NCI-H2107 treated with DMSO at 0.1 percent for 48 hours (cell line): ENCODE measurements at regions not wholly inside any gene's neighbourhood (a gene's known extent, or its start where the extent isn't known, plus 50 kb on each side); places are given as distances from the start of the nearest gene placed in this dataset.
"Not testable (repeated sequence)": the region's sequence is repeated elsewhere in the genome, so short reads cannot be mapped to it uniquely, and the experiment has no call there.

Source experiments
- DNase-seq: peaks from one replicate; lab custom pipeline; 2025; ENCODE audit not compliant: unreplicated experiment; lab: John Stamatoyannopoulos, UW

DNA sequence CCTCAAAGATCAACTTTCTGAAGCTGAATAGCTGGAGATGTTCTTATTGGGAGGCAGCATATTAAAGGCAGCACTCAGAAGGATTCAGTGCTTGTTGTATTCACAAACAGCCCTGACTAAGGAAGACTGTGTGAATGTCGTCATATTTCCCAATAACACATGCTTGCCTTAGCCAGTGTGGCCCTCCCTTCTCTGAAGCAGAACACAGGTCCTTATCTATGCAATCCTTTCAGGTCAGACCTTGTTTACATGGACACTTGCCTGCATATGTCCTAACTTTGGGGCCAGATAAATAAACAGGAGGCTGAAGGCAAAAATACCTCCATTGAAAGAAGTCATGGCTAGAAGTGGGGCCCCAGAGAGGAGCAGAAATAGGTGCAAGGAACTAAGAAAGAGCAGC lies 97.2 kb downstream of the SLC4A3 start:
- no peak for DNase-seq

DNA sequence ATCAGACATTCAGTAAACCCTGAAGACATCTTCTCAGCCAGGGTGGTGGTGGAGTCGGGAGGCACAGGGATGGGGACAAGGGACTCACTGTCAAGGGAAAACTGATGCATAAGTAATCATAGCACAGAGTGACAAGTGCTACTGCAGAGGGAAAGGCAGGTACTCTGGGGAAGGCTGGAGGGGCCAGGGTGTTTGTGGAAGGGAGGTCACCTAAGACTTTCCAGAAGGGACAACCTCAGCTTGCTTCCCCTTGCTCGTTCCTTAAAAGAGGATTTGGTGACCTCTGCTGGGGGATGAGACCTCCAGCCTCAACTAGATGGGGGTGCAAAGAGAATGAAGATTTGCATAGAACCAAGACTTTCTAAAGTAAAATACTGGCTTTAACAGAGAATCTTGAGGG lies 99.5 kb downstream of the SLC4A3 start:
- no peak for DNase-seq

DNA sequence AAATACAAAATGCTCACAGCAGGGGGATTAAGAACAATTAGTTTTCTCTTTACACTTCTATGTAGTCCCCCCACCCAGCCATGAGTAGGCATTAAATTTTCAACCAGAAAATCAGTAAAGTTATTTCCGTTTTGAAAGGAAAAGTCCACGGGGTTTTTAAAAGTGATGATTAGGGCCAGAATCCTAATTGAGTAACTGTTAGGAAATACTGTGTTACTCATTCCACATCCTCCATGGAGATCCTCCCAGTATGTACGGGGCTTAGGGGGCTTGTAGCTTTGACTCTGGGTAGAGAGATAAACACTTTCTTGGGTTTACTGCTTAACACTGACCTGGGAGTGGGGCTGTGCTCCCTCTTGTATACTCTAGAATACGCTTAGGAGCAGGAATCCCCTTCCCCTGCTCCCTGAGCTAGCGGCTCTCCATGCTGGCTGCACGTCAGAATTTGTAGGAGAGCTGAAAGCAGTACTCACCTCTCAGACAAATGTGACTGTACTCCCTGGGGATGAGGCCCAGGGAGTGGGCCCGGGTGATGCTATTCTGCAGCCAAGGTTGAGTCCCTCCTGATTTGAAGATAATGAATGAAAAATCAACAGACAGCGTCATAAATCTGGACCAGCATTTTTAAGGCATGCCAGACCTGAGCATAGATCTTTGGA lies 100.5 kb downstream of the SLC4A3 start:
- no peak for DNase-seq

DNA sequence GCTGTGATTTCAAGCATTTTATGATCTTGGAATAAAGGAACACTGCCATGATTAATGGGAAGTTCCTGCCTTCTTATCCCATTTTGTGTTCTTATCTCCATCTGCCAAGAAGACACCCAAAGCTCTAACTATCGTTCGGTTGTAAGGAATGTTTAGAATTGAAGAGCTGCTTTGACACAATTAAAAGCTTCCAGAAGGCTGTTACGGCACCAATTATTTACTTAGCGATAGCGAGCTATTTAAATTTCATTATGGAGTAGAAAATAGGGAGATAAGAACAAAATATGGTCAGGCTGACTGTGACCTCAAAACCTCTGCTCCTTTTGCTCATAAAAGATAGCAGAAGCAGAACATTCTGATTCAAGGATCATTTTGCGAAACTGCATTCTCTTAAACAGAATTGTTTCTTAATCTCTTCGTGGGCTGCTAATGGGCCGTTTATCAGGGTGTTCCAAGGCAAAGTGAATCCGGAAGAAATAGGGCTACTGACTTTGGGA lies 101.6 kb downstream of the SLC4A3 start:
- DNase-seq, result no peak

DNA sequence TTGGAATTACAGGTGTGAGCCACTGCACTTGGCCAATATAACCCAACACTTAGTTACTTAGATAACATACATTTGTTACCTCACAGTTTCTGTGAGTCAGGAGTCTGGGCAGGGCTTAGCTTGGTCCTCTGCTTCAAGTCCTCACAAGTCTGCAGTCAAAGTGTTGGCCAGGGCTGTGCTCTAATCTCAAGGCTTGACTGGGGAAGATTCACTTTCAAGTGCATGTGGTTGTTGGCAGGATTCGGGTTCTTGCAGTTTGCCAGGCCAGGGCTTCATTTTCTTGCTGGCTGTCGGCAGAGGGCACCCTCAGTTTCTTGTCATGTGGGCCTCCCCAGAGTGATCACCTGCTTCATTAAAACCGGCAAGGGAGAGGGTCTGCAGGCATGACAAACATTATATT lies 103.7 kb downstream of the SLC4A3 start:
- DNase-seq, result no peak

DNA sequence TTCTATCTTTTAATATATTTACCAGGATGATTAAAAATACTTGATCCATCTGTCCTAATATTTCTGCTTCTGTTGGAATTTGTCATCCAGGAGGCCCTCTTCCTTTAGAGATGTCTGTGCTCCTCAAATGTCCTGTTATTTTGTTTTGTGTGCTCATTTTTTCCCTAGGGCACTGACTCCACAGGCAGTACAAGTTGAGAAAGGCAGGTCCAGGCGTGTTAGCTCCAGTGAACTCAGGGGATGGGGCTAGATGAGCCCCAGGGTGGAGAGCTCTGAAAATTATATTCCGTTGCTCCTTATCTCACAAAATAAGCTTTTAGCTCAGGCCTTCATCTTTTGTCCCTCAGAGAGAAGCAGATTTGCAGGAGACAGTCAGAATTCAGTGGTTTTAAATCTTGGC lies 105.7 kb downstream of the SLC4A3 start:
- no peak for DNase-seq

DNA sequence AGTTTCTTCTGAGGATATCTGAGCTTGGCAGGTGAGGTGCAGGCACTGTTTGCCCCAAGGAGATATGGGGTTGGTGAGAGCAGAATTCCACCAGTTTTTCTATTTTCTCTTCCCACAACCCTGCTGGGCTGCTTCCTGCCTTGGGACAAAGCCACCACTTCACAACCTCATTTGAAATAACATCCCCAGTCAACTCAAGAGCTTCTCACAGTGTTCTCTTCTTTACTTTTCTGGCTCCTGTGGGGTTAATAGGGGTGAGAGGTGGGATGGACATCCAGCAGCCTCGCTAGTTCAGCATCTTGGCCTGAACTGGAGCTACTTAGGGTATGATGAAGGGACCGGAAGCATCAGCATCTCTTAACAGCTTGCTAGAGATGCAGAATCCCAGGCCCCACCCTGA lies 106.3 kb downstream of the SLC4A3 start:
- no peak for DNase-seq

DNA sequence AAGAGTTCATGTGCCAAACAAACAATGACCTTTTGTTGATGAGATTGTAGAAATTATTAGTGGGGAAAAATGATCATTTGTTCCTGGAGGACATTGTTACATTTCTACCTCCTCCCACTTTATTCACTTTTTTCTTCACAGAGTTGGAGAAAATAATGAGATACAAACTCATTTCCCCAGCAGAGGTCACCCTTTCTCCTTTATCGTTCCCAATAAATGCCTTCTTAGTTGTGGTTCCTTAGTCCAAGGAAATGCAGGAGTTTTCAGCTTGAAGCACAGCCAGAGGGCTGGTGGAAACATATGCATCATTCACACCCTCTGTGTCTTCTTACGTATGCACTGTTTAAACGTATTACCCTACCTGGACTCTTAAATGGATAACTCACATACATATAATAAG lies 108.8 kb downstream of the SLC4A3 start:
- DNase-seq, result peak; percentile 74

DNA sequence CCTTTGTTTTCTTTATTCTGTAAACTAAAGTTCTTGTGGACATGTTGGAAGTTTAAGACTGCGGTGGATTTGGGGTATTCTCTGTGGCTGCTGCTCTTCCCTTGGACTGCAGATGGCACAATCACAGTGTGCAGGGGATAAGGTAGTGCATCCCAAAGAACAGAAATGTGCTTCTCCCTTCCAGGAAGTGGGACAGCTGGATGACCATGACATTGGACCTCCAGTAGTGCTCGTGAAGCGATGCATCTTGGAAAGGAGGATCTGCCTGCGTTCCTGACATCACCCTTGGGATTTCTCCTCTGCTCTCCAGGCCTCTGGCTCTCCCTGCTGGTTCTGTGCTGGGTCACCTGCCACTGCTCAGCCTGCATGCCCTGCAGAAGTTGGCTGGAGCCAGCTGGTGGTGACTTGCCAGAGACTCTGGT lies 109.9 kb downstream of the SLC4A3 start:
- DNase-seq, result no peak

DNA sequence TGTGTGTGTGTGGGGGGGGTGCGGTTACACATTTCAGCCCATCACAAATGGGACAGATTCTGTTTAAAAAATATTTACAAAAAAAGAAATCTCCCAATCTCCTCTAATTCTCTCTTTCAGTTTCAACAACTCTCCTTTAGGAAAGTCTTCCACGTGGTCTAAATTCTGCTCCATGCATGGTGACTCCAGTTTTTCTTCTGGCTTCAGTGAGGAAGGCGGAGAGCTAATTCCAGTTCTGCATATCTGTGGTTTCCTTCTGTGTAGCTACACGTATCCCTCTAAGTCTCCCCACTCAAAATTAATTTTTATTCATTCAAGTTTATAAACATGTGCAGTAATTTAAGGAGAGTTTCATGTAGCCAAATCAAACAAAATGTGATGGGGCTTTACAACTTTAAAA lies 111.6 kb downstream of the SLC4A3 start:
- no peak for DNase-seq

DNA sequence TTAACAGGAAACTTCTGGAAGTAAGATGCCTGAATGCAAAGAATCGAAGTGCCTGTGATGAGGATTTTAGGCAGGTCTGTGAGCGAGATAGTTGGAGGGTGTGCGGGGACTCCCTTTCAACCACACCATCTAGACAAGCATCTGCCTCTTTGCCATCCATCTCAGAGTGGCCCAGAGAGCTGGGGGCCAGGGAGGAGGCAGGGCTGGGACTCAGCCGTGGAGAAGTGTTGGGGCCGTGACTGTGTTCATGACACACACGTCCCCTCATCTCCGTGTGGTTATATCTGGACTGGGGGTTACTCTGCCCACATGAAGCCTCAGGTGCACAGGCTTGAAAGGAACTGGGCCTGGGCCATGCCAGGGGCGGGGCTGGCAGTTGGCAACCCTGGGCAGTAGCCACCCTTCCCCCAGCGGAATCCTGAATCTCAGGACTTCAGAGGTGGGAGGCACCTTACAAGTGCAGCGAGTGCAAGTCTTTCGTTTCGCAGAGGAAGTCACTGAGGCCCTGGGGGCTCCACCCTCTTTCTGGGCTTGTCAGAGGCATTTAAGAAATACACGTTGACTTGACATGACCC lies 112.5 kb downstream of the SLC4A3 start:
- DNase-seq, result no peak

DNA sequence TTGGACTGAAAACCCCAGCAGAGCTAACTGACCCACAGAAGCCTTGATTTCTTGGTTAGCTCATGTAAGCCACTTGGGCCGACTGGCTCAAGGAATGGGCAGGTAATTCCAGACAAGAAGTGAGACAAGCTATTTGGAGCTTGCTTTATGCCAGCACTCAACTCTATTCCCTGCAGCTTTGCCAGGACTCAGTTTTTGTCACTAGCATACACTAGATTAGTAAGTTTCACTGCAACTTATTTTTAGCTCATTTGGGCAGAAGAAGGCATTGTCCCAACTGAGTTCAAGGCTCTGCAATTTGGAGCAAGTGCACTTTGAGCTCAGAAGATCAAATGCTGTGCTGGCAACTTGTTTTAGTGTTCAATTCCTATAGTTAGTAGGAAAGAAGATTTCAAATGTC lies 116.1 kb downstream of the SLC4A3 start:
- DNase-seq, result no peak

DNA sequence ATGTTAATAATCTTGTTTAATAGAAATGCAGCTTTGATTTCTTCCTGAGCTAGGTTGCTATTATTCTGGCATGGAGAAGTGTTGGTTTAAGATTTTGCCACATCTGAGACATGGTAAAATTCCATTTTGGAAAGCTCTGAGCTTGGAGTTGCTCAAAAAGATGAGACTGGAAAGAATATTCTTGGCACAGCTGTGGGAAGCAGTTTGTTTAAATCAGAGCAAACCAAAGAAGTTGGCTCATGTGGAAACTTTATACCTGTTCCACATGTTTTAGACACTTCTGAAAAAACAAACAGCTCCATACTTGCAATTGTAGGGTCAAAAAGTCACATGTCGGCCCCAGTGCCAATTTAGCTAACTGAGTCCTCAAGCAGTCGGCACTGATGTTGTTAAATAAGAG lies 116.6 kb downstream of the SLC4A3 start:
- DNase-seq, result no peak

DNA sequence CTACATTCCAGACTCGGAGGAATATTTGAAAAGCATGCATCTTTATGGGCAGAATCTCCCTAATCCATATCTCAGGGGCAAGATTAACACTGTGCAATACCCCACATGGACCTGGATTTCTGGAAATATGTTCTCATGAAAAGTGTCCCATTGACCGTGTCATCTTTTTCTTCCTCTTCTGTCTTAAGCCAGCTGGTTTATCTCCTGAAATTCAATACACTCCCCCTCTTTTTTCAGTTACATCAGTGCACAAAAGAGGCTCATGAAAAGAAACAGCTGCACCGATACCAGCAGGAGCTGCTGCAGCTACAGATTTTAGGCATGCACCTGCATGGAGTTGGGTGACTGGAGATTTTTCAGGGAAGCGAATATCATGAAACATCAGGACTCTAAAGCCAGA lies 117.2 kb downstream of the SLC4A3 start:
- DNase-seq, result peak; percentile 17

DNA sequence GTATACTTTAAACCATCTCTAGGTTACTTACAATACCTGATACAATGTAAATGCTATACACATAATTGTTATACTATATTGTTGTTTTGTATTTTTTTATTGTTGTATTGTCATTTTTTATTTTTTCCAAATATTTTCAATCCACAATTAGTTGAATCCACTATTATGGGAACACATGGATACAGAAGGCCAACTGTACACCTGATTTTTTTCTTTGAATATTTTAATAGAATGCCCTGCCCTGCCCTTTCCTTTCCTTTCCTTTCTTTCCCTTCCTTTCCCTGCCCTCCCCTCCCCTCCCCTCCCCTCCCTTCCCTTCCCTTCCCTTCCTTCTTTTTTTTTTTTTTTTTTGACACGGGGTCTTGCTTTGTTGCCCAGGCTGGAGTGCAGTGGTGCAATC lies 120.2 kb downstream of the SLC4A3 start:
- no peak for DNase-seq

DNA sequence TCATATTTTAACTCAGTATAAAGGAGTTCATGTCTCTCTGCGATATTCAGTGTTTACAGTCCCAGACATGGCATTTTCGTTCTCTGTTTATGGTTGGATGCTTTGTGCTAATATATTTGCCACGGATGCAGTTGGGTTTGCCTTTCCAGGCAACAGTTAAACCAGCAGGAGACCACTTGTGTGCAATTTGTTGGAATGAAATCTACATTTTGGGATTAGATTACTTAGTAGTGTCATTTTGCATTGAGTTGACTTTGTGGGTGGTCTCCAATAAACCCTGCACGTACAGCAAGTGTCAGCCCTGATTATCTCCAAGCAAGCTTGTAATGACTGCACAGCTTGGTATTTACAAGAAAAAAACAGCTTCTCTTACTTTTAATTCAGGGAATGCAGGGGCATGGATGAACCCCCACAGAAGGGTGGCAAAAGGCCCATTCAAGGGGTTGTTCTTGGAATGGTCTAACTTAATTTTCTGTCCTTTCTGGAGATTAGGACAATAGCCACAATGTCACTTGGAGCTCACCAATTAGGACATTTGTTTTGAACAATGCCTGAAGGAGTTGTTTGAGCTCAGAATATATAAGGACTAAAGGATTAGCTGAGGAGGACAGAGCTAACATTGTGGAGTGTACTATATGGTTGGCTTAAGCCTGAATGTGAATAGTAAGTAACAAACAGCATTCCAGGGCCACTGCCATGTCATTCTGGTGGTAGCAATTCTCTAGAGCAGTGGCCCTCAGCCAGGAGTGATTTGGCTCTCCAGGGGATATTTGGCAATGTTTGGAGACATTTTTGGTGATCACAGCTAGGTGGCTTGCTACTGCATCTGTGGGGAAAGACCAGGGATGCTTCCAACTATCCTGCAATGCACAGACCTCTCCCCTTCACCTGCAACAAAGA lies 121.5 kb downstream of the SLC4A3 start:
- no peak for DNase-seq

DNA sequence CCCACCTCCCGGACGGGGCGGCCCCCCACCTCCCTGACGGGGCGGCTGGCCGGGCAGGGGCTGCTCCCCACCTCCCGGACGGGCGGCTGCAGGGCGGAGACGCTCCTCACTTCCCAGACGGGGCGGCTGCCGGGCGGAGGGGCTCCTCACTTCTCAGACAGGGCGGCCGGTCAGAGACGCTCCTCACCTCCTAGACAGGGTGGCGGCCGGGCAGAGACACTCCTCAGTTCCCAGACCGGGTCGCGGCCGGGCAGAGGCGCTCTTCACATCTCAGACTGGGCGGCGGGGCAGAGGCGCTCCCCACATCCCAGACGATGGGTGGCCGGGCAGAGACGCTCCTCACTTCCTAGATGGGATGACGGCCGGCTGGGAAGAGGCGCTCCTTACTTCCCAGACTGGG lies 123.7 kb downstream of the SLC4A3 start:
- DNase-seq, result not testable (repeated sequence)

DNA sequence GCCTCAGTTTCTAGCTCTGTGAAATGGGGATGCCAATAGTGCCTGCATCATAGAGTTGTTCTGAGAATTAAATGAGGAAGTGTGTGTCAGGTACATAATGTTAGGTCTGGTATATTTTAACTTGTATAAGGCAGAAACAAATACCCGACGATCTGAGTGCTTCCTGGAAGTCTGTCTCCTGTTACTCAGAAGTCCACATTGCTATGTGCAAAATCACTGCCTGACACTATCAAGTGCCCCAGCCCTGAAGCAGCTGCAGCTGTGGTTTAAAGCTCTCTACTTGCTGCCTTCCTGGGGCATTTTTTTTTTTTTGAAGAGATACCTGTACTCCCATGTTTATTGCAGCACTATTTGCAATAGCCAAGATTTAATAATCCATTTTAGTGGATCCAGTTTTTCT lies 125.3 kb downstream of the SLC4A3 start:
- DNase-seq, result no peak

DNA sequence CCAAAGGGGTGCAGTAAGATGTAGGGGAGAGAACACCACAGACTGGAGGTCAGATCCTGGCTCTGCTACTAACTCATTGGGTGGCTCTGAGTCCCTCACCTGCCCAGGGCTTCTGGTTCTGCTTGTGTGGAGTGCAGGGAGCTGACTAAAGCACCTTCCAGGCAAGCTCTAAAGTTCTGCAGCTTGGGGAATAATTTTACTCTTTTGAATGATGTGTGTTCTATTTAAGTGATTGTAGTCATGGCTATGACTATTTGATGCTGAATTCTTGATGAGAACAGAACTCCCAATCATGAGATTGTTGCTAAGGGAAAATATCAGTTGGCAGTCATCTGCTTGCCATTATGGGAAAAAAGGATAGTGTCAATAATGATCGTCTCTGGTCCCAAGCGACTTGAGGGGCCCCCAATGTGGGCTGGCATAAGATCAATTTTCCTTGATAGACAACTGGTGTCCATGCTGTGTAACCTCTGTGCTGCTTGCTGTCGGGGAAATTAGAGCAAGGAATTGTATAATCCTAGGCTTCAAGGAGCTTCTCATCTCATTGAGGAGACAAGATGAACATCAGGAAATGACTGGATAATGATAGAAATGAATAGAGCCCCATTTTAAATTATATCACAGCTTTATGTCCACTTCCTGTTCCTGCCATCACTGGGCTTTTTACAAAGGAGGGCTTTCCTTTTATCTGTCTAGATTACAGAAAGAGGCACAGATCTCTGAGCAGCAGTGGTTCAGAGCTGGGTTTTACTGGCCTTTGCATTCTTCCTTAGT lies 131.7 kb downstream of the SLC4A3 start:
- no peak for DNase-seq

DNA sequence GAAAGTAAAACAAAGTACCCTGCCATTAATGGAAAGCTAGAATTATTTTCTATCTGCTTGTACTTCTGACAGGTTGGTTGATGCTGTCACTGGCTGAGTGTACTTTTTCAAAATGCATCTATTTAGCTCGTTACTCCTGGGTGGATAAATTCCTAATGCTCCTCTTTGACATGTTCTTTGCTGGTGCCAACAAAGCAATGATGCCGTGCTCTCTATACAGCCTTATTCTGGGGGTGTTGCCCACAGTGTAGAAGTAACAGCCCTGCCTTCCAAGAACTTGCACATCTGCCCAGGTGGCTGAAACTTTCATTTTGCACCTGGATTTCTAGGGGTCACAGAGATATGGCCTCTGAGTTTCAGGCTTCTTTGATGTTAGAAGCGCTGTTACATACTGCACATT lies 132.4 kb downstream of the SLC4A3 start:
- DNase-seq, result no peak

DNA sequence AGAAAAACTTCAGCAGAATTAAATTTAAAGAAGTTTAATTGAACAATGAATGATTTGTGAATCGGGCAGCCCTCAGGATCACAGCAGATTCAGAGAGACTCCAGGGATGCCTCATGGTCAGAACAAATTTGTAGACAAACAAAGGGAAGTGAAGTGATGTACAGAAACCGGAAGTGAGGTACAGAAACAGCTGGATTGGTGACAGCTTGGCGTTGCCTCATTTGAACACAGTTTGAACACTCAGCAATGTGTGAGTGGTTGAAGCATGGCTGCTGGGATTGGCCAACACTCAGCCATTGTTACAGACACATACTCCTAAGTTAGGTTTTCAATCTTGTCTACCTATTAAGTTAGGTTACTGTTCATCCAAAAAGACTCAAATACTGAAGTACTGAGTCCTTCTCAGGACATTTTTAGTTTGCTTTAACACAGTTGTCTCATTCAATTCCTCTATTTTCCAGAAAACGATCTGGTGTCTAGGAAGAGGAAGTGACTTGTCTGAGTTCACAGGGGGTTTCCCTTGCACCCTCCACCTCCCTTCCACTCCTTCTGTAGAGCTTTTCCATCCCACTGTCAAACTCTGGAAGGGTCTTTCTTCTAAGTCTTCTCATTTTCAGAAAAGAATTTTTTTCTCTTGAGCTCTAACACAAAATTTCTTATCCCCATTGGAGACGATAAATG lies 137.9 kb downstream of the SLC4A3 start:
- no peak for DNase-seq
